Esophagus muscularis mucosa (tissue), 4 donors: ENCODE measurements at regions not wholly inside any gene's neighbourhood (a gene's known extent, or its start where the extent isn't known, plus 50 kb on each side); places are given as distances from the start of the nearest gene placed in this dataset.

Experiments
- CTCF ChIP-seq, 3 experiments: fragments of 200-600 bp in 2 of 3; fragments of 450-650 bp in 1 of 3; sonication (generic) in 2 of 3; IDR thresholded peaks; one replicate each; pipeline ENCODE4 v1.5.1; 2017 to 2019; ENCODE audit warnings: antibody characterized with exemption in 3 of 3, mild to moderate bottlenecking in 2 of 3, moderate library complexity in 1 of 3
- EP300 ChIP-seq: sonication (generic); formaldehyde crosslinking; IDR thresholded peaks from one replicate; pipeline ENCODE4 v1.6.1; 2017; ENCODE audit warnings: antibody characterized with exemption
- POLR2A ChIP-seq: fragments of 450-650 bp; IDR thresholded peaks from one replicate; pipeline ENCODE4 v1.6.1; 2017; ENCODE audit warnings: antibody characterized with exemption, moderate library complexity, mild to moderate bottlenecking, low read depth

- TF ChIP-seq CTCF (IDR thresholded peaks at IDR 0.05) (no peak), POLR2A (no peak), EP300 (no peak)
These were observed 130.9 kb upstream of the CHD1 start for GRCh38 chr5:99059685-99060084.
